HCT116 (cell line): ENCODE measurements at regions not wholly inside any gene's neighbourhood (a gene's known extent, or its start where the extent isn't known, plus 50 kb on each side); places are given as distances from the start of the nearest gene placed in this dataset.

Source experiments
- ATAC-seq: fragments of 200-7000 bp; cut with Tn5 transposase; 2 replicates; pipeline ENCODE4 v1.9.1; 2020; ENCODE audit warnings: mild to moderate bottlenecking, moderate library complexity
- BruUV-seq: library from RNA; stranded (reverse); fragments of 400-500 nt; replicated peaks from 2 replicates; lab custom pipeline; 2021; lab: Mats Ljungman, UMichigan
- CTCF ChIA-PET: fragments of 300-600 bp; sonication (Branson Sonifier 250); formaldehyde crosslinking; loops from one replicate; lab custom pipeline; 2021; ENCODE audit warnings: antibody characterized with exemption; lab: Charles Lee
- POLR2A ChIA-PET: fragments of 300-600, 350-600 bp; sonication (Branson Sonifier 250); formaldehyde crosslinking; loops from one replicate; lab custom pipeline; 2021; ENCODE audit warnings: antibody characterized with exemption; lab: Charles Lee
- RAD21 ChIA-PET, 2 experiments: fragments of 300-600 bp; sonication (Branson Sonifier 250); formaldehyde crosslinking; loops; one replicate each; lab custom pipeline; 2023; ENCODE audit warnings: low total read pairs in 2 of 2; ENCODE audit not compliant: uncharacterized antibody in 2 of 2, unreplicated experiment in 2 of 2, low non-redundant PET in 1 of 2; lab: Charles Lee
- DNase-seq: peaks from one replicate; pipeline ENCODE4 v3.0.0-alpha.2; 2010; ENCODE audit warnings: low read depth, low spot score
- H2AFZ ChIP-seq: fragments of 200-600 bp; shearing (Covaris generic), sonication (generic); 2 replicates; pipeline ENCODE4 v1.6.1; 2017; ENCODE audit warnings: low read depth, mixed run types, mixed read lengths, antibody characterized with exemption, low read length; ENCODE audit not compliant: poor library complexity, severe bottlenecking
- H3K27ac ChIP-seq: 2 replicates; pipeline ENCODE4 v1.5.1; 2012; ENCODE audit warnings: low read depth, low read length
- H3K27me3 ChIP-seq: fragments of 200-600 bp; sonication (generic); 2 replicates; pipeline ENCODE4 v1.6.1; 2016; ENCODE audit warnings: mixed run types, low read length, mixed read lengths; ENCODE audit not compliant: insufficient read depth
- H3K36me3 ChIP-seq, 2 experiments: fragments of 200-500 bp in 1 of 2; fragments of 200-600 bp in 1 of 2; sonication (Bioruptor generic) in 1 of 2; sonication (generic) in 1 of 2; 2 replicates each; pipeline versions ENCODE4 v1.5.1 to v1.6.1; 2014 to 2016; ENCODE audit warnings: low read length in 2 of 2, inconsistent platforms in 1 of 2, mixed read lengths in 1 of 2, mixed run types in 1 of 2; ENCODE audit not compliant: insufficient read depth in 2 of 2, control insufficient read depth in 1 of 2
- H3K4me1 ChIP-seq, 2 experiments: fragments of 200-600 bp in 1 of 2; sonication (generic) in 1 of 2; 2 replicates each; pipeline versions ENCODE4 v1.5.1 to v1.6.1; 2012 to 2017; ENCODE audit warnings: low read length in 2 of 2, inconsistent platforms in 1 of 2, mild to moderate bottlenecking in 1 of 2, mixed read lengths in 1 of 2, mixed run types in 1 of 2, moderate library complexity in 1 of 2; ENCODE audit not compliant: insufficient read depth in 2 of 2, control insufficient read depth in 1 of 2
- H3K4me2 ChIP-seq: fragments of 200-600 bp; sonication (generic); 2 replicates; pipeline ENCODE4 v1.6.1; 2017; ENCODE audit warnings: mixed run types, low read length, mixed read lengths
- H3K4me3 ChIP-seq, 2 experiments: fragments of 200-600 bp in 1 of 2; sonication (generic) in 1 of 2; replicated peaks in 1 of 2; 2 replicates each; pipeline ENCODE4 v1.5.1; 2011 to 2016; ENCODE audit warnings: low read length in 2 of 2, control low read depth in 1 of 2, low read depth in 1 of 2, mild to moderate bottlenecking in 1 of 2, mixed read lengths in 1 of 2, mixed run types in 1 of 2
- H3K79me2 ChIP-seq: fragments of 200-600 bp; sonication (generic); 2 replicates; pipeline ENCODE4 v1.6.1; 2017; ENCODE audit warnings: mild to moderate bottlenecking, mixed run types, low read length, moderate library complexity, mixed read lengths; ENCODE audit not compliant: insufficient read depth
- H3K9ac ChIP-seq: fragments of 200-600 bp; sonication (generic); 2 replicates; pipeline ENCODE4 v1.6.1; 2016; ENCODE audit warnings: low read length, mixed read lengths
- H3K9me2 ChIP-seq: fragments of 200-600 bp; sonication (generic), shearing (Covaris generic); 2 replicates; pipeline ENCODE4 v1.6.1; 2017; ENCODE audit warnings: mixed run types, mild to moderate bottlenecking, moderate library complexity; ENCODE audit not compliant: insufficient read depth
- H3K9me3 ChIP-seq, 2 experiments: fragments of 200-500 bp in 1 of 2; fragments of 200-600 bp in 1 of 2; sonication (Bioruptor generic) in 1 of 2; sonication (generic) in 1 of 2; 2 replicates each; pipeline ENCODE4 v1.6.1; 2014 to 2017; ENCODE audit warnings: low read length in 2 of 2, mixed read lengths in 2 of 2, inconsistent platforms in 1 of 2, low read depth in 1 of 2, mild to moderate bottlenecking in 1 of 2, mixed run types in 1 of 2, moderate library complexity in 1 of 2; ENCODE audit not compliant: control insufficient read depth in 1 of 2, insufficient read depth in 1 of 2
- H4K20me1 ChIP-seq: fragments of 200-600 bp; sonication (generic), shearing (Covaris generic); 2 replicates; pipeline ENCODE4 v1.6.1; 2017; ENCODE audit warnings: mixed run types, mild to moderate bottlenecking, moderate library complexity; ENCODE audit not compliant: insufficient read depth
- ATF3 ChIP-seq: IDR thresholded peaks from 2 replicates; pipeline ENCODE4 v1.6.1; 2012
- CBX3 ChIP-seq: IDR thresholded peaks from 2 replicates; pipeline ENCODE4 v1.6.1; 2012; ENCODE audit warnings: low read depth
- CEBPB ChIP-seq: IDR thresholded peaks from 2 replicates; pipeline ENCODE4 v1.6.1; 2012; ENCODE audit warnings: low read depth
- CTCF ChIP-seq, 3 experiments: fragments of 200-600 bp in 1 of 3; sonication (generic) in 1 of 3; IDR thresholded peaks in 2 of 3; conservative IDR thresholded peaks in 1 of 3; 2 replicates each; pipeline ENCODE4 v1.5.1; 2012 to 2017; ENCODE audit warnings: low read depth in 2 of 3, low read length in 2 of 3, antibody characterized with exemption in 1 of 3, borderline replicate concordance in 1 of 3, control low read depth in 1 of 3, mild to moderate bottlenecking in 1 of 3, mixed read lengths in 1 of 3, mixed run types in 1 of 3, moderate library complexity in 1 of 3; ENCODE audit not compliant: insufficient read depth in 1 of 3
- EGR1 ChIP-seq: IDR thresholded peaks from 2 replicates; pipeline ENCODE4 v1.6.1; 2012; ENCODE audit warnings: low read depth
- EZH2phosphoT487 ChIP-seq: fragments of 200-600 bp; IDR thresholded peaks from 2 replicates; pipeline ENCODE4 v1.6.1; 2018; ENCODE audit warnings: antibody characterized with exemption, borderline replicate concordance
- MAX ChIP-seq: IDR thresholded peaks from 2 replicates; pipeline ENCODE4 v1.6.1; 2012
- POLR2AphosphoS5 ChIP-seq: IDR thresholded peaks from 2 replicates; pipeline ENCODE4 v1.6.1; 2011; ENCODE audit warnings: mild to moderate bottlenecking, low read depth, low read length, moderate library complexity
- RAD21 ChIP-seq: IDR thresholded peaks from 2 replicates; pipeline ENCODE4 v1.6.1; 2012; ENCODE audit warnings: low read depth, mild to moderate bottlenecking
- SIN3A ChIP-seq: IDR thresholded peaks from 2 replicates; pipeline ENCODE4 v1.6.1; 2012; ENCODE audit warnings: low read depth
- SP1 ChIP-seq: IDR thresholded peaks from 2 replicates; pipeline ENCODE4 v1.6.1; 2012; ENCODE audit warnings: low read depth
- YY1 ChIP-seq: IDR thresholded peaks from 2 replicates; pipeline ENCODE4 v1.6.1; 2011; ENCODE audit warnings: low read length, low read depth, moderate library complexity, mild to moderate bottlenecking; ENCODE audit not compliant: insufficient replicate concordance; ENCODE audit errors: extremely low read depth
- ZBTB33 ChIP-seq: IDR thresholded peaks from 2 replicates; pipeline ENCODE4 v1.6.1; 2011; ENCODE audit warnings: mild to moderate bottlenecking, low read length, moderate library complexity; ENCODE audit not compliant: insufficient replicate concordance; ENCODE audit errors: extremely low read depth
- ZFX ChIP-seq: fragments of 450-650 bp; IDR thresholded peaks from 2 replicates; pipeline ENCODE4 v1.6.1; 2017
- intact Hi-C: fragments of 100-400 bp; cut with micrococcal nuclease; formaldehyde crosslinking; loops from 2 replicates; pipeline ENCODE4 v1.10.0; 2022

GRCh38 chr13:79098596-79098995 is 307.5 kb downstream of the RBM26 start:
- Histone ChIP-seq H3K36me3 (no peaks in the 10 kb centered on the region), H3K4me1 (no peaks in the 10 kb centered on the region), H3K4me2 (no peak overlapping the region), H4K20me1 (no peaks in the 10 kb centered on the region), H3K9ac (no peak overlapping the region), H3K9me3 (no peaks in the 10 kb centered on the region), H3K9me2 (no peaks in the 10 kb centered on the region), H3K79me2 (no peaks in the 10 kb centered on the region), H3K4me3 (no peak overlapping the region), H2AFZ (no peak overlapping the region), H3K27me3 (peaks cover 13% of the 10 kb centered on the region), H3K27ac (no peak overlapping the region)
- no TSS peak for BruUV-seq
- intact Hi-C loops = no loop called here
- ChIA-PET CTCF (no interaction called here), POLR2A (no interaction called here), RAD21 (no interaction called here)
- DNase-seq (no peak), ATAC-seq (no peak)
- TF ChIP-seq CEBPB (no peak), ZFX (no peak), RAD21 (no peak), SP1 (no peak), SIN3A (no peak), EGR1 (no peak), POLR2AphosphoS5 (no peak), EZH2phosphoT487 (no peak), YY1 (no peak), CTCF (IDR thresholded peaks at IDR 0.05 in 2 of 3, conservative IDR thresholded peaks at IDR 0.05 in 1 of 3; ENCODE audit: borderline replicate concordance in 1 of 3, insufficient read depth in 1 of 3, low read depth in 2 of 3, low read length in 2 of 3) (no peak)

- DNase-seq (no peak), ATAC-seq (no peak)
- H3K79me2 ChIP-seq = no peaks in the 10 kb centered on the region
- H4K20me1 ChIP-seq = no peaks in the 10 kb centered on the region
- H2AFZ ChIP-seq = no peak overlapping the region
- no peaks in the 10 kb centered on the region for H3K9me3 ChIP-seq
- no peaks in the 10 kb centered on the region for H3K4me1 ChIP-seq
- POLR2A ChIA-PET = no interaction called here
- no peak overlapping the region for H3K9ac ChIP-seq
- H3K9me2 ChIP-seq = no peaks in the 10 kb centered on the region
- no peak overlapping the region for H3K4me3 ChIP-seq
- H3K4me2 ChIP-seq = no peak overlapping the region
- H3K36me3 ChIP-seq = no peaks in the 10 kb centered on the region
- CTCF ChIA-PET = no interaction called here
- RAD21 ChIA-PET = no interaction called here
- peaks cover 13% of the 10 kb centered on the region for H3K27me3 ChIP-seq
- intact Hi-C loops = no loop called here
- BruUV-seq = no TSS peak
- H3K27ac ChIP-seq = no peak overlapping the region
- TF ChIP-seq CTCF (IDR thresholded peaks at IDR 0.05 in 2 of 3, conservative IDR thresholded peaks at IDR 0.05 in 1 of 3; ENCODE audit: borderline replicate concordance in 1 of 3, insufficient read depth in 1 of 3, low read depth in 2 of 3, low read length in 2 of 3) = no peak
- TF ChIP-seq YY1 = no peak
- TF ChIP-seq RAD21 = no peak
- no peak for TF ChIP-seq ATF3
- no peak for TF ChIP-seq EGR1
- TF ChIP-seq CBX3 = no peak
- TF ChIP-seq ZBTB33 = no peak
- TF ChIP-seq MAX = no peak
These were observed 308.9 kb downstream of the RBM26 start for GRCh38 chr13:79097201-79097600.
